HTR-8/SVneo (cell line): ENCODE measurements at regions not wholly inside any gene's neighbourhood (a gene's known extent, or its start where the extent isn't known, plus 50 kb on each side); places are given as distances from the start of the nearest gene placed in this dataset.

Experiments used
- DNase-seq: peaks from one replicate; pipeline ENCODE4 v3.0.0; 2011; ENCODE audit warnings: low spot score, mixed read lengths; ENCODE audit not compliant: insufficient read length
- FAIRE-seq: peaks from 2 replicates; lab custom pipeline; 2011; peaks lifted over from hg19 to GRCh38; lab: Jason Lieb, UNC

DNA sequence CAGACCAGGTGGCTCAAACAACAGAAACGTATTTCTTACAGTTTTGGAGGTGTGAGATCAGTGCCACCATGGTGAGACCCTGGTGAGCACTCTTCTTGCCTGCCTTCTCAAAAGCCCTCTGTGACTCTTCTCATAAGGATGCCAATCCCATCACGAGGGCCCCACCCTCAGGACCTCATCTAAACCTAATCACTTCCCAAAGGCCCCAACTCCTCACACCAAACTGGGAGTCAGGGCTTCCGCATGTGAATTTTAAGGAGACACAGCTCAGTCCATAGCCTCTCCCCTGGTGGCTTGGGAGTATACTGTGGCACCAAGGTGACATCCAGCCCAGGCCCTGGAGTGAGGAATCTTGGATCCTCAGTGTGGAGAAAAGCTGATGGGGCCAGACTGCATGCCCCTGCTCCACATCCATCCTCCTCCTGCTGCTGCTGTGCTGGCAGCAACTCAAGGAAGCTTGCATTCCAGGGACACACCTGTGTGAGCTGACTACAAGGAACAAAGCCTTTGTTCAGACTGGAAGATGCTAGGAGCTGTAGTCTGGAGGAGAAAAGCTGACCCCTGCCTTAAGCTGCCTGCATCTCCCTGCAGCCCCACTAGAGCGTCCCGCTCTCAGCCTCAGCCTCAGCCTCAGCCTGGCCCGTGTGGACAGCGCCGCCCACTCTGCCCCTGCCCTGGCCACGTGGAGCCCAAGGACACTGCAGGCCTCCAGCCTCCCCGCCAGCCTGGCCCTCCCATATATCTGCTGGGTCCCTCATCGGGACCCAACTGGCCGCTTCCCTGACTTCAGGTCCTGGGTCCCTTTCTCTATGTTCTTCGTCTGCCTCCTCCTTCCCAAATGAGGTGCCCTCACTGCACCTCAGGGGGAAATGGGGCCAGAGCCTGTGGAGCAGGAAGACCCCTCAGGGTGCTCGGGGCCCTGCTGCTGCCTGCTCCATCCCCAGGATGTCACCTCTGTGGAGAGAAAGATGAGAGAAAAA is 87.8 kb upstream of the RAB6C start:
- DNase-seq (no peak), FAIRE-seq (no peak)

DNA sequence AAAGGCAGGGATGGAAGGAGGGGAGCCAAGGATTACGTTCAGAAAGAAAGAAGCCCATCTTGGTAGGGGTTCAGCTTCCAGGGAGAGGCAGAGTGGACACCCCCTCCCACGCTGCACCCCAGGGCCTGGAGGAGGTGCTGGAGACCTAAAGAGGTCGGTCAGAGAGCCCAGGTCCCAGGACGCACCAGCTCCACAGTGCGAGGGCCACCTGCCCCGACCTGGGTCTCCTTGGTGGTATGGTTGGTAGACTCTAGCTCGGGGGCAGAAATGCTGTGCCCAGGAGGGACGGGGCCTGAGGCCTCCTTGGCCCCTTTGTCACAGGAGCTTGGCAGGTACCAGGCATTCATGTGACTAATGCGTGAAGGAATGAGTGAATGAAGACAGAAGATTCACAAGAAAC is 87.1 kb upstream of the RAB6C start:
- DNase-seq (no peak), FAIRE-seq (no peak)

DNA sequence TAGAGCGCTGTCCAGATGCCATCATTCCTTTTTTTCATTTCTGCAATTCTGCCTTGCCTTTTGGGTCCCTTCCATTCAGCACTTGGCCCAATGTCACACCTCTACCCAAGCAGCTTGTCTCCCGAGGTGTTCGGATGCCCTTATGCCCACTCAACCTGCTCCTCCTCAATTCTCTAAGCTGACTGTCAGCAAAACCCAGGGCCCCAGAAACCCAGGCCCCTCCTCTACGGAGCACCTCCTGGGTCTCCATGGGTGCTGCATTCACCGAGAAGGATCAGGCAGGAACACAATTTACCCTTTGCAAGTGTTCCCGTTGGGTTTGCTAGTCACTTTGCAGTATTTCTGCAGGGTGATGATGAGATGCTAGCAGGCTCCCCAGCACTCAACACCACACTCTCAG is 86.7 kb upstream of the RAB6C start:
- DNase-seq (no peak), FAIRE-seq (no peak)

DNA sequence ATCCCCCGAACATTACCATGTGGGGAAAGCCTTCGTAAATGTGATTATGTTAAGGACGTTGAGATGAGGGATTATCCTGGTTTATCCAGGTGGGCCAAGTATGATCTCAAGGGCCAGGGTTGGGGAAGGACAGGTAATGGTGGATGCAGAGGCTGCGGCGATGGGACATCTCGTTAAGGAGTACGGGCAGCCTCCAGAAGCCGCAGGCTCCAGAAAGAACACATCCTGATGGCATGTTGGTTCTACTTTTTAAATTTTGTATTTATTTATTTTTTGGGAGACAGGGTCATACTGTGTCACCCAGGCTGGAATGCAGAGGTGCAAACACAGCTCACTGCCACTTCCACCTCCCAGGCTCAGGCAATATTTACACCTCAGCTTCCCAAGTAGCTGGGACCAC is 86.2 kb upstream of the RAB6C start:
- no peak for FAIRE-seq
- no peak for DNase-seq

DNA sequence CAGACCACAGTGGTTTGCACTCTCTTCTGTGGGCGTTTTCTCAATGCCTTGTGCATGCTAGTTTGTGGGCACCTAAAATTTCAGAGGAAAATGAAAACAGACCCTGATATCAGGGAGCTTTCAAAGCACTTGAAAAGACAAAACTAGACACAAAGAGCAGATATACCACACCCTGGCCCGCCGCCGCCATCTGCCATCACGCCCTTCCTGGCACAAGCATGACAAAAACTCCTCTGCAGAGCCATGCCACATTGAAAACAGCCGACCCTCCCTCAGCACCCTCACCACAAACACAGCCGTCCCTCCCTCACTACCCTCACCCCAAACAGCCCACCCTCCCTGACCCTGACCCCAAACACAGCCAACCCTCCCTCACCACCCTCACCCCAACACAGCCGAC is 84.8 kb upstream of the RAB6C start:
- DNase-seq (no peak), FAIRE-seq (no peak)

DNA sequence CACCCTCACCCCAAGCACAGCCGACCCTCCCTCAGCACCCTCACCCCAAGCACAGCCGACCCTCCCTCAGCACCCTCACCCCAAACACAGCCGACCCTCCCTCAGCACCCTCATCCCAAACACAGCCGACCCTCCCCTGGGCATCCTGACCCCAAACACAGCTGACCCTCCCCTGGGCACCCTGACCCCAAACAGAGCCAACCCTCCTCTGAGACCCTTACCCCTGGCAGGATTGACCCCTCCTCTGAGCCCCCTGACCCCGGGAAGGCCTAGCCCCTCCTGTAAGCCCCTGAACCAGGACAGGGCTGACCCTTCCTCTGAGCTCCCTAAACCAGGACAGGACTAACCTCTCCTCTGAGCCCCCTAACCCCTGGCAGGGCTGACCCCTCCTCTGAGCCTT is 84.4 kb upstream of the RAB6C start:
- DNase-seq (no peak), FAIRE-seq (no peak)

DNA sequence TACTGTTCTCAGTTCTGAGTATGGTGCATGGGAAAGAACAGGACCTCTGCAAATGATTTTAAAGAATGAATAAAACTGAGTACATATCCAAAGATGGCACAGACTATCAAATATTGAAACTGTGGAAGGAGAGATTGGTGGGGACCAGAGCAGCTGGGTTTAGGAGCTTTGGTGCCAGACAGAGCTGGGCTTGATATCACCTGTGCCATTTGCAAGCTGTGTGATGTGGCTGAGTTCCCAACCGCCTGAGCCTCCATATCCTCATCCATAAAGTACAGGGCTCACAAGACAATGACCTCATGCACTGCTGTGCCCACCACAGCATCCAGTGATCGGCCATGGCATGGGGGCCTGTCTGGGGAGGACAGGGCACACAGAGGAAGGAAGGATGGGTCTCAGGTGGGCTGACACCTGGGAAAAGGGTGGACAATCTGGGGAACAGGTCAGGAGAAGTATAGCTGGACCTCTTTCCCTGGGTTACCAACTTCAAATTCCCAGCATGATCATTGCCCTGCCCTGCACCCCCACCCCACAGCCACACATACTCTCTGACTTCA is 83.9 kb upstream of the RAB6C start:
- DNase-seq (no peak), FAIRE-seq (no peak)

DNA sequence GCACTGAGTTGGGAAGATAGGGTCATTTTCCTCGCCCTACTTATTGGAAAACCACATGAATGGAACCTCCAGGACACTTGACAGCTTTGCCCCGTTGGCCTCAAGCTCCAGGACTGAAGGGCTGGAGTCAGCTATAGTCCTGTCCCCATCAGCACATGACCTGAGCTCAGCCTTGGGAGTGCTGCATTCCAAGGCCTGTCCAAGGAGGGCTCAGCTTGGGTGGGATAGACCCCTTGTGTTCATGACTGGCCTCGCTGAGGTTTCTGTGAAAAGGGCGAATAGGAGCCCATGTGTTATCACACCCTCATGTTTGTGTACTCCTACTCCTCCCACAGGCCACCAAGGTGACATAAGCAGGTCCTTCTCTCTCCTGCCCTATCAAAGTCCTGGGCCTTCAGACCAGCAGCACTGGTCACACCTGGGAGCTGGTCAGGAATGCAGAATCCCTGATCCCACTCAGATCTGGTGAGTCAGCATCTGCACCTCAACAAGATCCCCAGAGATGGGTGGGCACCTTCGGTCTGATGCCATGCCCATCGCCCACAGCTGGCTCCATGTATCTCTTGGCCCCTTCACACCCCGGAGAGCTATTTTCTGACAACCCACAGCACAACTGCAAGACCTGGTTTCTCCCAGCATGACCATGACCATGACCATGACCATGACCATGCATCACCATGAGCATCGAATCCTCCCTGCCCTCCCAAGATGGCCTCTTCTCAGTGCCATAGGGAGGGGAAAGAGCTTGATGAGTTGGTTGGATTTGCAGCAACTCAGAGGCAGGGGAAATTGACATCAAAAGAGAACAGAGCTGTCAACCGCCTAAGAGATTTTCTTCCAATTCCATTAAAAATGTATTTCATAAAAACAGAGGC is 83.0 kb upstream of the RAB6C start:
- DNase-seq = no peak
- no peak for FAIRE-seq

DNA sequence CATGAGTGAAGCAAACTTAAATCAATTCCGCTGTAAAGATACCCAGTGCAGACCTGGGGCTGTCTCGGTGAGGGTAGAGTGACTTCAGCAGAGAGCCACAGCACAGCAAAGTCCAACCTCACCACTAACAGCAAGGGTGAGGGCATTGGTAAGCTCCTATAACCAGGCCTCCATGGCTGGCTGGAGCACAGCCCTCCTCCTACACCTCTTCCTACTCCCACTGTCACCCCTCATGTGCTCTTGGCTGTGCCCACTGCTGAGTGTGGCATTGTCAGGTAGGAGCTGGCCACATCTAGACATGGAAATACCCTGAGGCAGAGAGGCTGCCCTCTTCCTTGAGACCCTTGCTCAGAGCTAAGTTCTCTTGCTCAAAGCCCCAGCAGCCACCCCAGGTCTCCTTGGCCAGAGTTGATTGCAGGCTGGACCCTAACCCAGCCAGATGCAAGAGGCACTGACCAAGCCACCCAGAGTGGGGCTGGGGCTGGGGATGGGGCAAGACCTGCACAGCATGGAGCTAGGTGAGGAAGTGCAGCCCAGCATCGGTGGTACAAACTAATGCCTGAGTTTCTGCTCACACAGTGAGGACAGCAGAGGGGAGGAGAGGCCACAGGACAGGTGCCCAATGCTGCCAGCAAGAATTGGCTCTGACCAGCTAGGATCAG is 77.6 kb upstream of the RAB6C start:
- FAIRE-seq (no peak), DNase-seq (no peak)

DNA sequence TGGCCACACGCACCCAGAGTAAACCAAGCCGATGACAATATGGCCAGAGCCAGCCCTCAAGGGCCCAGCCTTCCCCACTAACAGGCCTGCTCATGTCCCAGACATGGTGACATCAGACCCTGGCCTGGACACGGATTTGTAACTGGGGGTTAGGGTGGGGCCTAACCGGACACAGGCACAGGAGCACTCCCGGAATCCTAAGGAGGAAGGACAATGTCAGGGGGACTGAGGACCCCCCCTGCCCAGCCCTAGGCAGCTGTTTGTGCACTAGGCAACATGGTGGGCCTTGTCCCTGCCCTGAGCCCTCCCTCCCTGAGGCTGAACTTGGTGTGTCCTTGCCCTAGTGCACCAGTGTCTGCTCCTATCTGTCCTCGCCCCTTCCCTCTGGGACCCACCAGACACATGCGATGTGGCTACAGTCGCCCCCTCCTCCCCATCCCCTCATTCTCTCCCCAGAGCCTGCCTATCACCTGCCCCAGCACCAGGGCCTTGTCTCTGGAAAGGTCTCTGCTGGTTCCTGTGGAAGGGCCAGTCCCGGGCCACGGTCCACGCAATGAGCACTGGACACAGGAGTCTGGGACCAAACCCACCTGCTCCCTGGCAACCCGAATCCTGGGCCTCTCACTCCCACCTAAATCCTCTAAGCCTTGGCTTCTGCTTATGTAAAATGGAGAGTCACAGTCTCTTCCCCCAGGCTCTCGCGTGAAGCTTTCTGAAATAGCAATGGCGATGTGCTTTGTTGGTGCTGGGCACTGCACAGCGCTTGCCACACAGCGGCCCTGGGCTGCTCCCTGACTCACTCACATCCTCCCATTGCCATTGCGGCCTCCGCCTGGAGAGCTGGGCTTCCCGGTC is 76.5 kb upstream of the RAB6C start:
- no peak for DNase-seq
- FAIRE-seq = no peak

DNA sequence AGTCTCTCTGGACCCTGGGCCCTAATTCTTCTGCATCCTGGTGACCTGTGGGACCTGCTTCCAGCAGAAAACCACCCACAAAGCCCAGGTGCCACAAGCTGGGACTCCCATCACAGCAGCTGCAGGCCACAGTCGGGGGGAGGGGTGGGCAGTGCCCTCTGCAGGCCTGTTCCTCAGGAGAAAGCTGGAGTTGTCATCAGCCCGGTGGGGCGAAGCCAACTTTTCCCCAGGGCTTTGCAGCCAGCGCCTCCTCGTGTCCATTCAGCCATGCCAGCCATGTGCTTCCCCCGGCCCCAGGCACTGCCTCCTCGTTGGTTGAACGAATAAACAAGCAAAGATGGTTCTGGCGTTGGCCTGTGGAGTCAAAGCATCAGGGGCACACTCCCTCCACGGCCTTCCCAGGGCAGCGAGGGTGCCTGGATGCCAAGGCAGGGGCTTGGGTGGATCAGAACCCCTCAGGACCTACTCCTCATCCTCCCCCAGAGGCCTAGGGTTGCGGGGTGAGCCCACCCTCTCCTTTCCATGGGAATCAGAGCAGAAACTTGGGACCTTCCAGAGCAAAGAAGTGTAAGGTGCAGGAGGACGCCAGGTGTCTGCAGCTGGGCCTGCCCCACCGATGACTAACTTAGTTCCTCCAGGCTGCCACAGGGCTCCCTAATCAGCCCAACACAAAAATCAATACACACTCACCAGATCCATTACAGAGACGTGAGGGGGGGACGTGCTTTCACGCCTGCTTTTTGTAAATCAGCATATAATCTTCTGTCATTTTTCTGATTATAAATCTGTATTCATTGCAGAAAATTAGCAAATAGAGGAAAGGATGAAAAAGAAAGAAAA is 75.7 kb upstream of the RAB6C start:
- FAIRE-seq (no peak), DNase-seq (no peak)

DNA sequence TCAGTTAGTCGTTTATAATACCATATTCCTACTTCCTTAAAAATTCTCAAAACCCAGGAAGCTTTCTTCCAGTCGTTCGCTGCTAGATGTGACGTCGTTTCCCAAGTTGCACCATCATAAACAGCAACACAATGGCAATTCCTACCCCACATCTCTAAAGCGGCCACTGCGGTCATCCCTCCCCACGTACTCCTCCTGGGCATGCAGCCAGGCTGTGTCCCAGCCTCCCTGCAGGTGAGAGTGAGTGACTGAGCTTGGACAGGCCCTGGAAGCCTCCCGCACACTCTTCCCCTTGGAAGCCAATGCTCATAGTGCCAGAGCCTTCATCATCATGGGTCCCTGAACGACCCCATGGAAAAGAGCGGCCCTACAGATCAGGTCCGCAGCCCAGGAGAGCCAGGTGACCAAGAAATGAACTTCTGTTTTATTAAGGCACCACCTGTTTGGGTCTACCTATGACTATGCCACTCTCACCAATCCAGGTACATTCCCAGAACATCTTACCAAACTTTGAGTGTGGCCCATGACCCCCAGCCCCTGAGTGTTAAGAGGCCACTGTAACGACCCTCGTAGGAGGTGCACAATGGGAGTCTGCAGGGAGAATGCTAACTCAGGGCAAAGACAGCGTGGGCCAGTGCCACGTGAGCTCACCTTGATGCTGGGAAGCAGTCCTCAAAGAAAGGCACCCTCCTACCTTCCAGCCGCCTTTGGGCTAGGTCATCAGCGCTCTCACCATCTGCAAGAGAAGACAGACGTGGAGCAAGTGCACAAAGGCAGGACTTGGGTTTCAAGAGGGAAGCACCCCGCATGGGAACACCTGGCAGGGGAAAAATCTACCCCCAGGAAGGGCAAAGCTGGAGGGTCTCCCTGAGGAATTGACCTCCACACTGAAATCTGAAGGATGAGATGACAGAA is 74.7 kb upstream of the RAB6C start:
- FAIRE-seq (no peak), DNase-seq (no peak)

DNA sequence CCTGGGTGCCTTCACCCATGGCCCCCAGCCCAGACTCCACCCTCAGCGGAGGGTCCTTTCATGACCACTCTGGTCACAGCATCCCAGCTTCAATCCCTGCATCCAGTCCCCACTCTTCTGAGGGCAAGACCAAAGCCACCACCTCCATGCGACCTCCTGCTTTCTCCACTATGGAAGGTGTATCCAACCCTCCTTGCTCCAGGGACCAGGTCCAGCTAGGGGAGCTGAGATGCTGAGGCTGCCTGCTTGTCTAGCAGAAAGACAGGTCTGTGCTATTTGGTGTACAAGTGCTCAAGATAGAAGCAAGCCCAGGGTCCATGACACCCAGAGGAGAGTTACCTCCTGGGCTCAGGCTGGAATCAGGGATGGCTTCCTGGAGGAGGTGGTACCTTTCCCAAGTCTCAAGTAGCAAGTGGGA is 73.8 kb upstream of the RAB6C start:
- FAIRE-seq (no peak), DNase-seq (no peak)

DNA sequence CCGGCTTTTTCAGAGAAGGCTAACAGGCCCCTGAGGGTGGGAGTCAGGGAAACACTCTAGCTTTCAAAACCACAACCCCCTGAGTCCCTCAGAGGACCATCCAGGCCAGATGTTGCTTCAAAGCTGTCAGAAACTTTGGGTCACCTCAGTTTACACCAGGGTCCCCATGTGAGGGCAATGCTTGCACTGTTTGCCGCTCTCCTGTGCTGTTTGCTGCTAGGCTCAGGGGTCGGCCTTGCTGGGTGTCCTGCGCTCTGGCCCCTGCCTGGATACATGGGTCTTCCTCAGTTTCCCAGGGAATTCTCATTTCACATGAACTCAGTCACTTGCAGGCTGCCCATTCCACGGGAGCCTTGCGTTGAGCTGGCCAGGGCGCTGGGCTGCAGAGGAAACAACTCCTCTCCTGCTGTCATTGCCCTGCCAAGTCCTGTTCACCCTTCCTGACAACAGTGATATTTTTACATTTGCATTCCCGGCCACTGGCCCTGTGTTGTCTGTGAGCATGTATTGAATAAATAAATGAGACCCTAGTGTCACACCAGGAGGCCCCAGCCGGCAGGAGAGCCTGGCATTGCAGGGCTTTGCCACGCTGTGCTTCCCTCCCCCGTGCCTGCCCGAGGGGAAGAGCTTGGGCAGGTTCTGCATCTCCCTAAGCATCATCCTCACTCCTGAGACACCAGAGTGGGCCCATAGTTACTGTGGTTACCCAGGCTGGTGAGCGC is 73.2 kb upstream of the RAB6C start:
- DNase-seq = no peak
- FAIRE-seq = no peak

DNA sequence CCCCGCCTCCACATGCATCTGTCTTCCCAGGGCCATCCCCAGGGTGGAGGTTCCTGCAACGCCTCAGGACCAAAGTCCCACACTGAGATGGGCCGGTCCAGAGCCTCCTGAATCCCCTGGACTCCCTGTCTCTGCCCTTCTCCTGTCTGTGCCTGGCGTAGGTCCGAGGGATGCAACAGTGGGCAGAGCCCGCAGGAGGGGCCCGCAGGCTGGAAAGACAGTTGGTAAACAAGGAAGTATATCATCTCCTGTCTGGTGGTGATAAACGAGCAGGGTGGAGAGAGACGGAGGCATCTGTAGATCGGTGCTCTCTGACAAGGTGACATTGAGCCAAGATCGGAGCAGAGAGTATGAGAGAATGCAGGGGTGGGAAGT is 72.6 kb upstream of the RAB6C start:
- DNase-seq = no peak
- no peak for FAIRE-seq

DNA sequence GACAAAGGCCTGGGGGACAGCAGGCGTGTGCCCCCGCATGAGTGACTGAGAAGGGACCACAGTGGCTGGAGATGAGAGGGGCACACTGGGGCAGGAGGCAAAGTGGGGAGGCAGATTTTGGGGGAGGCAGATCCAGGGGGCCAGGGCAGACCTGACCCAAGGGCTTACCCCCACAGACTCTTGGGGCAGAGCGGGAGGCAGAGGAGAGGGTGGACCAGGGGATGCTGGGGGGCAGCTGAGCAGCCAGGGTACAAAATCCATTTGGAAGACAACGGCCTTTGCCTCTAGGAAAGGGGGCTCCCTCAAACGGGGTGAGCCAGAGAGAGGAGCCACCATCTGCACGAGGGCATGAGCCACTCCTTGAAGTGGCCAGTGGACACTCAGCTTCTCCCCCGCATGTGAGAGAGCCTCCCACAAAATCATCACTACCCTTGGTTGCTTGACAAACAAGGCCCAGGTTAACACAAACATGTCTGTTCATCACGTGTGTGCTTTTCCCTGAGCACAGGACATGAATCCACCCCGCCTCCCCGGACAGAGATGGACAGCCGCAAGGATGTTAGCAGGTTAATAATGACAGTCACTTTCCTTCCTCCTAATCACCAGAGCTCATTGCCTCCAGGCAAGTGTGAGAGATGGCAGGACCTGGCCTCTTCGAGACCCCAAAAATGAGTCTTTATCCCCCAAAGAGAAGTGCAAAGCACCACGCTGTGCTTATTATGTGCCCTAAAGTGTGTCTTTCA is 72.0 kb upstream of the RAB6C start:
- no peak for DNase-seq
- FAIRE-seq = no peak
